ENCODE measurements at regions not wholly inside any gene's neighbourhood (a gene's known extent, or its start where the extent isn't known, plus 50 kb on each side); places are given as distances from the start of the nearest gene placed in this dataset.

DNA sequence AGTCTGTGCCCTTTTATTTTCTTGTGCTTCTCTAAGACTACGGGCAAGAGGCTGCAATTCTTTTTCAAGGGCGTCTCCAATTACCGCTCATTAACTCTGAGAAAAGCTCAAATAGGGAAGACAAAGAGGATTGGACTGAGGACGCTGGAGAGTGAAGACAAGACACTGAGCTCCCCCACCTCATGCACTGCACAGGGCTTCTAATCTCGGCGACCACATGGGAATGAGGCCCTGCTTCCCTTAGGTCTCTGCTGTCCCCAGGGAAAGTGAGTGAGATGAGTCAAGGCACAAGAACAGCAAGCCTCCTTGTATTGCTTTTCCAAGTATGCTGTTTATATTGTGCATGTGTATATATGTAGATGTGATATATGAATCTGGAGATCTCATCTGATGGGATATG, 392.2 kb upstream of the CFAP20DC start:
- no peak for DNase-seq

DNA sequence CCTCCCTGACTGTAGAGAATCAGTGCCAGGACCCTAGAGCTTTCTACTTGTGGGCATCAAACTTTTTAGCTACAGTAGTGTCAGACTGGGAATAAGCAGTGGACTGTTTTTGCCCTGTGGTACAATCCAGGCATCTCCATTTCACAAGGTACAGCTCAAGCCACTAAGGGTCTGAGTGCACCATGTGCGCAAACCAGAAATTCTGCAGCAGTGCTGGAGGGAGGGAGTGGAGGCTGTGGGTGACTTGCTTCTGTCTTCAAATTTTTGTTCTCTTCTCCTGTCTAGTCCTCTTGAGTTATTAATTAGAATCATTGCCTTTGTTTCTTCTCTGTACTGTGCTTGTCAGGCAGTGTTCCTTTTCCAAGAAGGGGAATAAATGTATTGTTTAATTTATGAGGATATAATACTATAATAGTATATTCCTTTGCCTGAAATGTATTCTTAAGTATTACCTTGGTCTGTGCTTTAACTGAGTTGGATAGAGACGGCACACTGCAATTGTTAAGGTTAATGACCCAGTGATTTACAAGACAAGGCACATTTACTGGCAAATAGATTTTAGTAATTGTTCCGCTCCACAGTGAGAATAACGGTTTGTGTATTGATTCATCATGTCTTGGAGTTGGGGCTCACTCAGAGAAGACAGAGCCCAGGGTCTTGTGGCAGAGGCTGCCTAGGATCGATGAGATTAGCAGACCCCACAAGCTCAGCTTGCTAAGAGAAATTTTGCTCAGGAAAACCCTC, 390.6 kb upstream of the CFAP20DC start:
- no peak for DNase-seq

DNA sequence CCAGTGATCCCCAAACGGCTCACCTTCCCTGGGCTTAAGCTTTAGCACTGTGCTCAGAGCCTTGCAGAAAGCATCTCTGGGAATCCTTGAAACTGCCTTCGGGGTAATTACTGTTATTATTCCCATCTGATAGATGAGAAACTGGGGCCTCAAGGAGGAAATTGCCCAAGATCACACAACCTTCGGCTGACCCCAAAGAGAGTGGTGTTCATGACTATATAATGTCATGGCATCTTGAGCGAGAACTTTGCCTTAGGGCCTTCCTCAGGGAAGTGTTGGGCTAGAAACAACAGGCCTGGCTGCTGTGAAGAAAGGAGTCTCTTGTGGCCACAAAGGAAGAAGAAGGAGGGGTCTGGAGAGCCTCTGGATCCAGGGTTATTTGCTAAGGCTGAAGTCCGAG, 388.7 kb upstream of the CFAP20DC start:
- no peak for DNase-seq

DNA sequence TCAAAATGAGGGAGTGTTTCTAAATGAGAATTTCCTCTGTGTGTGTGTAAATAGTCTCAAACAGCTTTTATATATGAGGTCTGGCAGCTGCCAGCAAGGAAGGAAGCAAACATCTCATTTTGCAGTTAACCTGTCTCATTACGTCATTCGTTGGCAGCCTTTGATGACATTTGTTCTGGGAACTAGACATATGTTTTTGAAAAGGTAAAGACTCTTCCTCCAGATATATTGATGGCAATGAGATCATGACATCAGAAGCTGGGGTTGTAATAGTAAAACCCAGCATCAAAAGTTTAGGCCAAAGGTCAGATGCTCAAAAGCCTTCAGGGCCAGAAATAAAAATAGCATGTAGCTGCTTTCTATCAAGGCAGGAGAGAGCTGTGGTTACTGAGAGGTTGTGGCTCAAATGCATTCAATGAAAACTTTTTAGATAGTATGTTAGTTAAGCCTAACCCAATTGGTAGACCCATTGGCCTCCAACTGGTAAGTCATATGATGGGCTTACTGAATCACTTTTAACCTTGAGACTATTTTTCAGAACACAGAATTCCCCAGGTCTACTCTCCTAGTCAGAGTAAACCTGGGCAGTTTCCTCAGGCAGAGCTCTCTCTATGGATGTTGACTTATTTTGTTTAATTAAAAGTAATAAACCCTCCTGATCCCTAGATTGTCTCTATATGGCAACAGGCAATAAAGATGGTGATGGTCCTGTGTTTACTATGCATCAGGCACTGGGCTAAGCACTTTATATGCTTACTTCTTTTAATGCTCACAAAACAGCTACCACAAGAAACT, 386.5 kb upstream of the CFAP20DC start:
- DNase-seq = no peak

DNA sequence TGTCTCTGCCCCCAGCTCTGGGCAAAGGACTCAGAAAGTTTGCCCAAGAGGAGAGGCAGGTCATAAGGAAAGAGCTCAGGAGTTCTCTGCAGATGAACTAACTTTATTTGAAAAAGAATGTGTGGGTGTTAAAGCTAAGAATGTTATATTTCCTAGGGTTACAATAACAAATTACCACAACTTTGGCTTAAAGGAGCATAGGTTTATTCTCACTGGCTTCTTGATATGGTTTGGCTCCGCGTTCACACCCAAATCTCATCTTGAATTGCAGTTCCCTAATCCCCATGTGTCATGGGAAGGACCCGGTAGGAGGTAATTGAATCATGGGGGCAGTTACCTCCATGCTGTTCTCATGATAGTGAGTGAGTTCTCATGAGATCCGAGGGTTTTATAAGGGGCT, 383.7 kb upstream of the CFAP20DC start:
- DNase-seq = no peak

DNA sequence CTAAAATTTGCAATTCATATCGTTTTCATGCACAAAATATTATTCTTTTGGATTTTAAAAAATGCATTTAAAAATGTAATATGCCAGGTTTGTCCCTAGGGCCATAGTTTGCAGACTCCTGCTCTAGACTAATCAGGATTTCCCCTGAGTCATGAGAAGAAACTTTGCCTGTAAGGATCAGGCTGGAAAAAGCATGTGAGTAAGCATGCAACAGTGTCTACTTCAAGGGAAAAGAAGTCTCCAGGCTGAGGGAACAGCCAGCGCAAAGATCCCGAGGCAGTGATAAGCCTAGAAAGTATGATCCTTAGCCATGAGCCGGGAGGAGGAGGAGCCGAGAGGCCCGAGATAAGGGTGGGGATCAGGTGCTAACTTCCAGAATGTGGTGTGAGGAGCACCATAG, 382.8 kb upstream of the CFAP20DC start:
- DNase-seq = no peak

DNA sequence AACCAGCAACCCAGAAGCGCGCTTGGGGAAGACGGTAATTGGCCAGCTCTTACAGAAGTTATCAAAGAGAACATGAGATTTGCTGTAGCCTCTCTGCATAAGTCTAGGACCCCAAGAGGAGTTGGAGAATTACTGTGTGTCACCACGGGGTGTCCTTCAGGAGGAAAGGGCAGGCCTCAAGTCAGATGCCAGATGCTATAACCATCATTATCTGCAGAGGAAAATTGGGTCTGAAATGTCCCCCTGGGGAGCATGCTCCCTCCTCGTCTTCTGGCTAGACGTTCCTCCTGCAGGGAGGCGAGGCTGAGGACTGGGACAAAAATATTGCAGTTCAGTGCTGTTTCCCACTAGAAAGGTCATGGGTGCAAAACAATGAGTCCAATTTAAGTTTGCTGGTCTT, 380.5 kb upstream of the CFAP20DC start:
- no peak for DNase-seq

DNA sequence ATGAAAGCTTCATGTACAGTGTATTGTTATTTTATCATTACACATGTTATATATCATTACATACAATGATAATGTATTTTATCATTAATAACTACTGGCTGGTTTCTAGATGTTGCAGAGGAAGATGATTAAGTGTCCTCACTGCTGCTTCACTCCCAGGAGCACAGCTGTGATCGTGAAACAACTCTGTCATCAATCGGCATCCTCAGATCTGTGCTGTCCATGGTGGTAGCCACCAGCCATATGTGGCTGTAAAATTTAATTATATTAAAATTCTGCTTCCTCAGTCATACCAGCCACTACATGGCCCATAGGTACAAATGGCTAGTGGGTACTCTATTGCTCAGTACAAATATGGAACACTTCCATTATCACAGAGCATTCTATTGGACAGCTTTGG, 379.4 kb upstream of the CFAP20DC start:
- no peak for DNase-seq

DNA sequence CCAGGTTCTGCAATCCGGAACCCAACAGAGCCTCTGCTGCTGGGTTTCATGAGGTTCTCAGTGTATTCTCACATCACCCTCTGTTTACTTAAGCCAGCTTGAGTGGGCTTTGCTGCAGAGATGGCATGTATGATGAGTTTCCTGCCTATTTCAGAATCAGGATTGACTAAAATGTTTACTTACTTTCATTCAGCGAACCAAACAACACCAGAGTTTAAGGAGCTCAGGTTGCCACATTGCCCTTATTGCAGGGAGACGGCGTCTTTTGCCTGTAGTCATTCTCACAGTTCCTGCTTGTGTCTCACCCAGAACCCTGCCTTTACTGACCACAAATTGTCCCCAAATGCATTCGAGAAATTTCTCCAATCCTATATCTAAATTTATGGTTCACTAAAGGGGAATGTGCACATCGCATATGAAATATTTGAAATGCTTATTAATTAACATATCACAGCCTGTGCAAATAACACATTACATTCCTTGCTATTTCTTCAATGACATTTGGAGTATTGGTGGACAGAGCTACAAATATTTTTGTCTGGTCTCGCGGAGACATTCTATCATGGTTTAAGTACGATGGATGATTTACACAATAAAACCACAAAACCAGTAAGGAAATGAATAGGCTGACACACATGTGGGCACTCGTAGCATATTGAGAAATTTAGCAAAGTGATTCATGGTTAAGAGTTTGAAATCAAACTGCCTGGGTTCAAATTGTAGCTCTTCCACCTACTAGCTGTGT, 377.2 kb upstream of the CFAP20DC start:
- peak; percentile 93 for DNase-seq

DNA sequence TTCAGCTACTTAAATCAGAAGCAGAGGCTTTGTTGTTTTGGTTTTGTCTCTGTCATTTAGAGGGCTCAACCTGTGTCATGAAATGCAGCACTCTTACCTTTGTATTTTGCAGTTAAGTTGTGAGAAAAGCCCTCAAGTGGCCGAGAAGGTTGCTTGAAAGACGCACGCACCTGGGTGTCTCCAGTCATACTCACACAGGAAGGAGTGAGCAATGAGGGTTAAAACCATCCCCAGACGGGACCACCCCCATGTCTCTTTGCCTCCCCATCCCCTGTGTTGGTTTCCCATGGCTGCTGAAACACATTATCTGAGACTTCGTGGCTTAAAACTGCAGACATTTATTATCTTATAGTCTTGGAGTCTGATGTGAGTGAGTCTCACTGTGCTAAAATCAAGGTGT, 376.1 kb upstream of the CFAP20DC start:
- DNase-seq = no peak

DNA sequence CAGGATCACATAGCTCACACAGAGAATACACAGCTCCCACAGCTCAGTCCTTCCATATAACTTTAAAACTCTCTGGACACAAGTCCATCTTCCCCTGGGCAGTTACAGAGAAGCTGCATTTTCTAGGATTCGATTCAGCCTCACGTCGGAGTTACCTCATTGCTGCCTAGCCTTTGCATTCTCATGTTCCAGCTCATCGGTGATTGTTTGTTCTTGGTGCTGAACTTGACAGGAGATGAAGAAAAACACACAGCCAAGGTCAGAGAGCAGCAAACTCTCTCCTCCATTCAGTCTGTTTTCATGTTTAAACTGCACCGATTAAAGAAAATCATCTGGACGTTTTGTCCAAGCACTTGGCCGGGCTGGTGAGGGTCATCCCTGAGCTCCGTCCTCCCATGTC, 375.5 kb upstream of the CFAP20DC start:
- peak; percentile 91 for DNase-seq

DNA sequence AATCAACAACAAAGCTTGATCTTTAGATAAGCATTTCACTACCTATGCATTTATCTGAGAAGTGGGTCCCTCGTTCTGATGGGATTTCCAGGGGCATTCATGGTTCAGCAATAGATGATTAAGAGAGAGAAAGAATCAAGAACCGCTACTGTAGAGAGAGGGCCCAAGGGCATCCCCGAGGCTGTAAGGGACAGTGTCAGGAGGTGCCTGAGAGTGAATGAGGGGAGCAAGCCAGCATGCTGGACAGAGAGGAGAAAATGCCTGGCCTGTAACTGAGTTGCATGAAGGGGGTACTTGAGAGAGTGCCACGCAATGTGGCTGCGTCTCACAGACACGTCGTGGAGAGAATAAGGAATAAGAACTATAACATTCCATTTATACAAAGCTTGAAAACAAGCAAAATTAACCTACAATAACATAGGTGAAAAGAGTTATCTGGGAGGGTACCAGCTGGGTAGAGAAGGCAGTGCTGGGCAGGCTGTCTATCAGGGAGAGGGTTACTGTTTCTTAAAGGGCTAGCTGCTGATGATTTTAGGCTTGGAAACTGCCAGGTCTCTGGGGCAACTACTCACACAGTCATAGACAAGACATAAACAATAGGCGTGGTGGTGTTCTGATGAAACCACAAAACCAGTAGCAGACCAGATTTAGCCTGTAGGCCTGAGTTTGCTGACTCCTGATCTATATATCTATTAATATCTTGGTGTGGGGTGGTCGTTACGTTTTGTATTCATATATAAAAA, 374.6 kb upstream of the CFAP20DC start:
- DNase-seq = peak; percentile 91

DNA sequence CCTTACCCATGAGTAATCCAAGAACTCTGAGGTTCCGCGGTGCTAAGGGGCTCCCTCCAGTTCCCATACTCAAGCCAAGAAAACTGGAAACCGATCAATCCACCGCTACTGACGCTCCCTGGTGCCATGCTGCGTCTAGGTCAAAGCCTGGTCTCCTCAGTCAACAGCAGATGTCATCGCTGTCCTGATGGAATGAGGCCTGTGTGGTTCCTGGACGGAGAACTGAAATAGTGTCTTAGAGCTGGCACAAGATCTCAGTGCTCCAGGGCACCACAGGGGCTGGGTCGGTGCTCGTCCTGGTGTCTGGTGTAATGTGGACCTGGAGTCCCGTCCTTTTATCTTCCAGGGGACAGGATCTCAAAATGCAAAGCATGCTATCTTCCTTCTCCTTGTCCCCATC, 373.9 kb upstream of the CFAP20DC start:
- DNase-seq = no peak

DNA sequence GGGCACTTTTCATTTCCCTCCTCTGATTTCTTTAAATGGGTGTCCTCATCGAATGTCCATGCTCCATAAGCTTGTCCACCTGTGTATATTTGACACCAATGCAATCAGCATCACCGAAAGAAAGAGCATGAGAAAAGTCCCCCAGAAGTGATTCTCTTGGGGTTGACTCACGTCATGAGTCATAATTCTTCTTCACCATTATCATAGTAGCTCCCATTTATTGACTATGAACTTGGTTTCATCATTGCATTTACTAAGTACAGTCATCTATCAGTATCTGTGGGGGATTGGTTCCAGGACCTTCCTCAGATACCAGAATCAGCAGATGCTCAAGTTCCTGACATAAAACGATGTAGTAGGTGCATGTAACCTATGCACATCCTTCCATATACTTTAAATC, 372.5 kb upstream of the CFAP20DC start:
- DNase-seq = peak; percentile 82

DNA sequence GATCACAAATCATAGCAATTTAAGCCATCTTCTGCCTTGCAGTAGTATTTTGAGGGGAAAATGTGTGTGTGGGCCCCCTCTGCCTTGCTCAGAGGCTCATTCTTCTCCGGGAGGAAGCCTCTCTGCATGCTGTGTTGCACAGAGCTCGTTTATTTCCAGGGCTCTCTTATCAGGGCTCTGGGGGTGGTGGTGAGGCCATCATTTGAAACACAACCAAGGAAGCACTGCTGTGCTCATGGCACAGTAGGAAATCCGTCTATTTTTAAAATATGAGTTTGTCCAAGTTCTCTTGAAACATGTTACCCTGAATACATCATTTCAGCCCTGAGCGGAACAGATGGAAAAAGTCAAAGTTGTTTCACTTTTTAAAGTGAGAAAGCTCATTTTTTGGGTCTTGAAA, 369.0 kb upstream of the CFAP20DC start:
- DNase-seq = no peak

DNA sequence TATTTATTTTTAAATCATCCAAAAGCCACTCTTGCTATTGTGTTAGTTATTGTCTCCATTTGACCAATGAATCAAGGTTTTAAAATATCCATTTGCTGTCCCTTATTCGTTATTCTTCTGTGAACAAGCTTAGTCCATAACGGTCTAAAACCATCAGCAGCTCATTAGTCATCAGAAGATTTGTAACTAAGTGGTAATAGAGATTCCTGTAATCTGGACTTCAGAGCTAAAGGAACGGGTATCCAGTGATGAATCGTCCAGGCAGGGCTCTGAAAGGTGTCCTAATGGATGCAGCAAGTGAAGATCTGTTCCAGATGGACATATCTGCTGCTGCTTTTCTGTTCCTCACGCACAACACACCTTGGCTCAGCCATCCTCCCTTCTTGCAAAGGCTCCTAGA, 362.7 kb upstream of the CFAP20DC start:
- no peak for DNase-seq

DNA sequence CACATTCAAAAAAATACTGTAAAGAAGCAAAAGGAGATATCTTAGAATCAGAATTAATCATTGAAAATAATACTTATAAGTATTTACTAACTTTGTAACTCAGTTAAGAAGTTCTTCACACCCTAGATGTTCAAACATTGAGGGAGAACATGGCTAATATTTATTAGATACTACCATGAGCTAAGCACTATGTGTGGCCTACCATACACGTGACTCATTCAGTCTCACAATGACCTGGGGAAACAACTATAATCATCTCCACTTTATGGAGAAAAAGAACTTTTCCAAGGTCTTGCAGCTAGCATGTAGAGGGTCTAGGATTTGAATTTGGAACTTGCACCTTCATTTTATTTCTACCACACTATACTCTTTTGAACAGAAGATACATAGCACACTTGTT, 361.9 kb upstream of the CFAP20DC start:
- no peak for DNase-seq

DNA sequence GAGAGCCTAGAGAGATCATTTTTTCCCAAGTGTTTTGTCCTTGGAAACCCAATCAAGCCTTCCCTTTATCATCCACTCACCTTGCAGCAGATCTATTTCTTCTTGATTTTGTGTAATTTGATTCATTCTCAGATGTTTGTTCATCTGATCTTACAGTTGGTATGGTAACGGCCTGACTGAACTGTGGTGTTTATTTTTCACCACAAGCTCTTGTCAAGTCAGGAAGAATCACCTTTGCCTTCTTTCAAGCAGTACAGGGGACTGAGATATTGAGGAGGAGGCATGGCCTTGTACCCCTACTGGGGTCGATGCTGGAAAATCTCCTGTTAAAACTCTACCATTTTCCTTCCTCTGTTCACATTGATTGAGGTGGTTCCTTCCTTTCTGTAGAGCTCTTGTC, 361.4 kb upstream of the CFAP20DC start:
- no peak for DNase-seq

DNA sequence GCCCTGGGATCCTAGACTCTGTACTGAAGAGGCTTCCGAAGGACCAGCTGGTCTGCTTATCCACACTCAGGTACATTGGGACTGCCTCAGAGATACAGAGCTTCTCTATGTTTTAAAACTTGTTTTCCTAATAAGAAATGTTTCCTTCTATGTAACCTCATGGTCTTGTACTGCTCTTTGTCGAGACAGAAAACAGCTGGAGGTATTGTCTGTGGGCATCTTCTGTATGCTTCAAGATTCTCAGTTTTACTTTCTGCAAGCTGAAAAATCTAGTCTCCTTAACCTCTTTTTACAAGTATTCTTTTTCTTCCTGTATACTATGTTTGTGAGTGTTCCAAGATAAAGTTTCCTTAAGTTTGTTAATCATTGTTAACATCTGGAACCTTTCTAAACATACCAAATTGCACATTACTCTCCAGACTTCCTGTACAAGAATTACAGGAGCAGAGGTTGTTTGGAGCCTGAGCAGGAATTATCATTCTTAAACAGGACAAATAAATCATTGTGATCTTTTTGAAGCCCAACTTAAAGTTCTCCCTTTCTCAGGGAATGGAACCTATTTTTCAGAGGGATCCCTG, 358.3 kb upstream of the CFAP20DC start:
- DNase-seq = no peak

DNA sequence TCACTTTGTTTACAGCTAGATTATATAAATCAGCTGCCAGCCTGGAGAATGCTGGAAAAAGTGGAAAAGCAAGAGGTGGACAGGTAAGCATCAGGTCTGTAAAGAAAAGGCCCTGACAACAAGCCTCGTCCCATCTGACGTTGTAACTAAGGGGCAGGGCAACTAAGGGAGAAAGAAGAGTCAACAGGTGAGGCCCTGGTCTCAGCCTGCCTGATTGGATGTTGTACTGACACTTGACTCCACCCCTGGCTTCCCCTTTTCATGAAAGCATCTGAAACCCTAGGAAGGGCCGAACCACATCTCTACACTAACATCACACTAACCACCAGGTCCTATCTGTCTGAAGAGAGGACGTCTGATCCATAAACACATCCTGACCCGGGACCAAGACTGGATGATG, 357.6 kb upstream of the CFAP20DC start:
- DNase-seq = no peak

DNA sequence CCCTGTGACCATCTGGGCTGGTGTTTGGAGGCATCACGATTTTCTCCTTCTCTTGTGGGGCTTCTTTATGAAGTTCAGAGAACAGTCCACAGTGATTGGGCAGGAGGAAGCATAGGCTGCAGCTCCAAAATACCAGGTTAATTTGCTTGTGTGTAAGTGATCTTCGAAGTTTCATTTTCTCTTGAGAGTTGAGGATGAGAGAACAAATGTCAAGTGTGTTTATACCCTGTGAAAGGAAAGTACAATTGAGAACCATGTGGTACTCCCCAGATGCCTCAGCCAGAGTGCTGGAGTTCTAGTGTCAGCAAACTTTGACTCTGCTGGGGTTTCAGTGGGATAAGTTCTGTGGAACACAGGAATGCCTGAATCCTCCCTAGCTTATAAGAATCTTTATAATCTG, 357.1 kb upstream of the CFAP20DC start:
- DNase-seq = no peak

DNA sequence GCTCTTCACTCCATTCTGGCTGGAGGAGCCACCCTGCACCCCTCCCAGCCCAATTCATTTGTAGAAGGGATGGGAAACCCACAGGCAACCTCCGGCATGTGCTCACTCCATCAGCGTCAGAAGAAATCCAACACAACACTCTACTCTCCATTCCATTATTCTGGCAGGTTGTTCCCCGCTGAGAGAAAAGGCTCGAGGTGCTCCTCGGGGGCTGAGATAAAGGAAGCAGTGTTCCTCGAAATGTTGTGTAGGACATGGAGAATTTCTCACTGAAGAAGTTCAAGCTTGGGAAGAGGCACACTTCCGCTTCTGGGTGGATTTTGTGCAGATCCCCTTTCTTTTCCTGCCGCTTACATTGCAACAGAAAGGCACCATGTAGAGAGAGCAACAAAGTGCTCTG, 355.0 kb upstream of the CFAP20DC start:
- no peak for DNase-seq

DNA sequence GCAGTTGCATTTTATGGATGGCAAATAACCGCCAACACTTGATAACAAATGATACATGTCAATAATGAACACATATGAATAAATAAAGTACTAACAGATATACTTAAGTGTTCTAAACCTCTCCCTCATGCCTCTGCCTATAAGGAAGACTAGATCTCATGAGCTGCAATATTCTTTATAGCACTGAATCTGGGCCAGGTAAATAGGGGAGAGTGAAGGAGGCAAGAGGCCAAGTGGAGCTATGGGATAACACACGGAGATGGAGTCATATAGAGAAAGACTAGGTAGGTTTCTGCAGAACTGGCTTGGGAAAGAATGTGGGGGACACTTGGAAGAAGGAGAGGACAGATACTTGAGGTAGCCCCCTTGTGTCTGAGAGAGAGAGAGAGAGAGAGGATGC, 354.2 kb upstream of the CFAP20DC start:
- no peak for DNase-seq

All from HCEC 1CT (cell line).